GM19467 (cell line): ENCODE measurements at regions not wholly inside any gene's neighbourhood (a gene's known extent, or its start where the extent isn't known, plus 50 kb on each side); places are given as distances from the start of the nearest gene placed in this dataset.

Source experiments
- ATAC-seq: cut with Tn5 transposase; IDR thresholded peaks from one replicate; pipeline ENCODE4 v1.9.1; 2021; ENCODE audit warnings: mild to moderate bottlenecking, moderate library complexity; ENCODE audit not compliant: unreplicated experiment

- no peak for ATAC-seq
Observed at GRCh38 chr3:59116233-59116537, 66.4 kb upstream of the CFAP20DC start.

- no peak for ATAC-seq
Observed at GRCh38 chr3:59115364-59116232, 65.8 kb upstream of the CFAP20DC start.

- no peak for ATAC-seq
Observed at GRCh38 chr3:59107856-59108815, 58.3 kb upstream of the CFAP20DC start.

GRCh38 chr3:59106085-59106648, 56.3 kb upstream of the CFAP20DC start:
- ATAC-seq, result no peak

GRCh38 chr3:59103552-59103951, 53.7 kb upstream of the CFAP20DC start:
- ATAC-seq, result no peak

GRCh38 chr3:59101231-59101736, 51.5 kb upstream of the CFAP20DC start:
- no peak for ATAC-seq
